SH-SY5Y (cell line): ENCODE measurements at regions not wholly inside any gene's neighbourhood (a gene's known extent, or its start where the extent isn't known, plus 50 kb on each side); places are given as distances from the start of the nearest gene placed in this dataset.

Source experiments
- GATA2 ChIP-seq: IDR thresholded peaks from 2 replicates; pipeline ENCODE4 v1.6.1; 2011; ENCODE audit warnings: mild to moderate bottlenecking, low read depth, low read length
- GATA3 ChIP-seq: IDR thresholded peaks from 2 replicates; pipeline ENCODE4 v1.6.1; 2011; ENCODE audit warnings: low read depth, mild to moderate bottlenecking, low read length, moderate library complexity

DNA sequence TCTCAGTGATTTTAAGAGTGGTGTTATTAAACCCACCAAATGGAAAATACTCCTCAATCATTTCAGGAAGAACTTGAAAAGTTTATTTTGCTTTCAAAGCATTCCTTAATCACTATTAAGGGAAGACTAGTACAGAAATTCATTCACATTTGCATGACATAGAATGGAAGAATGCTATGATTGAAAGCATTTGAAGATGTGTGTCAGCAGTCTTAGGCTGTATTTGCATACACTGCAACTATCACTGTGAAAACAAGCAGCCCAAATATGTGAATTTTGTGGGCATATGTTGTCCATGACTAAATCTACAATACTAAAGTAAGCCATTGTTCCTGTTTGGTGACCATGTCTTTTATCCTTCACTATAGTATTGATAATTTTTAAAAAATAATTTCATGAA lies 95.8 kb downstream of the CNTN3 start:
- no peak for TF ChIP-seq GATA3
- TF ChIP-seq GATA2, result no peak

GRCh38 chr3:74516019-74516418 lies 98.4 kb downstream of the CNTN3 start:
- TF ChIP-seq GATA3 (no peak), GATA2 (no peak)

DNA sequence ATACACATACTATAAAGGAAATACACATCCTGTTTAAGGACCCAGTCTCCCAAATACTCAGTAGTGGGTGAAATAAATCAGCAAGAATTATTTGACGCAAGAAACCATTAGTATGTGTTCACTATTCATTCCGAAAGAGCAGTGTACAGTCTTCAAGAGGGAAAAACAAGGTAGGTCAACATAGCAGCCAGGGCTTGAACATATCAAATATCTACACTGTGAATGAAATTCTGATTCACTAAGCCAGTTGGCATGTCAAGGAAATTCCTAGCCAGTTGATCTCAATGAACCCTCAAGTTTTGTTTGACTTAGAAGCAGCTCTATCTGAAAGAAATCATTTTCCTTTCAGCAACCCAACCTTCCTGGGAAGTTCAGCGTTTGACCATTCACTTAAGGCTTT lies 99.0 kb downstream of the CNTN3 start:
- TF ChIP-seq GATA3 (no peak), GATA2 (no peak)

DNA sequence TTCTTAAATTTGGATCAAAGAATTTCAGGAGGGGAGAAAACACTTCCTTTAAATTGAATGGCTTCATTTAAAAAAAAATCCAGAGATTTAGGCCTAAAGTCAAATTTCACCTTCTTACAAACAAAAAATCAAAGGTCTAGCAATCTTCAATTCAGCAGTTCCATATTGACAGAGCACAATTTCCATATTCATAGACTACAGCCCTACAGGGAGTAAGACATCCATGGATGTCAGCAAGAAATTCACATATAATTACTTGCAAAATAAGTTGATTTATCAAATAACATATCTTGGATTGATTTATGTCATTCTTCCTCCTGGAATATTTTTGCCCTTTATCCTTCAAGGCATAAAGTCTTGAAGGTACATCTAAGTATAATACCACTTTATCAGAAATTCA lies 103.4 kb downstream of the CNTN3 start:
- TF ChIP-seq GATA3 (no peak), GATA2 (no peak)

- TF ChIP-seq GATA3 (no peak), GATA2 (no peak)
These were observed 104.1 kb downstream of the CNTN3 start for GRCh38 chr3:74510261-74510818.

DNA sequence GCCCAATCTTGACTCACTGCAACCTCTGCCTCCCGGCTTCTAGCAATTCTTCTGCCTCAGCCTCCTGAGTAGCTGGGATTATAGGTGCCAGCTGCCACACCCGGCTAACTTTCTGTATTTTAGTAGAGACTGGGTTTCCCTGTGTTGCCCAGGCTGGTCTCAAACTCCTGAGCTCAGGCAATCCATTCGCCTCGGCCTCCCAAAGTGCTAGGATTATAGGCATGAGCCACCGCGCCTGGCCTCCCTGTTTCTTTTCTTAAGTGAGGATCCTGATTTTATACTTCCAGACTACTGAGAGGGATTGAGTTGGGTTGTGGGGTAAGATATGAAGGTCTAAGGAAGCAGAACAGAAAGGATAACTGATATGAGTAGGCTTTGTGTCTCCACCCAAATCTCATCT lies 106.8 kb downstream of the CNTN3 start:
- TF ChIP-seq GATA3 (no peak), GATA2 (no peak)

DNA sequence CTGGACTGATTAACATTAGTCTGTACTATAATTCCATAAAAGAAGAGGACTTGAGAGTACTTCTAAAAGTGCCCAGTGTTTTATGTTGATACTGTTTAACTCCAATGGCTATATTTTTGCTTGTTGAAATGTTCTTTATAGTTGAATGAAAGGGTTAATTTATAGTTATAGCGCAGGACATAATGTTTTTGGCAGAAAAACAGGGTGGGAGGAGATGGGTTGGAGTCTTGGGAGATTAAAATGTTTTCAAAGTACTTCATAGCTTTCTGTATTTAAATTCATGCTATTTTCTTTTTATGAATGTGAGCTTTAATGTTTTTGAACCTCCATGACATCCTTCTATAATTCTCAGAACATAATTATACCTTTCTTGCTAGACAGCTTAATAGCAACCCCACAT lies 108.2 kb downstream of the CNTN3 start:
- TF ChIP-seq GATA2 (no peak), GATA3 (no peak)

DNA sequence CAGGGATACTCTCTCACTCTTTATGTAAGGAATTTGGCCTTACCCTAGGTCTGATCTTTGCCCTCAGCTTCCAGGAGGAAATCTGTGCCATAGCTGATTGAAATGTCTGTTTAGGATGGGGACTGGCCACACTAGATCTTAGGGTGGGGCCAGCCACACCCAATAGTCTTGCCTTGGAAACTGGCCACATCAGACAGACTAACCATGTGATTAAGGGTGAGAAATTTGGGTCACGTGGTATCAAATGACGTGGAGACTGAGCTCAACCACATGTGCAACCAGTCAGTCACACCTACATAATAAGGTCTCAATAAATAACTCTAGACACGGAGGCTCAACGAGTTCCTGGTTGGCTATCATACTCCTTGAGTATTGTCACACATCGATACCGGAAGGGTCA lies 113.5 kb downstream of the CNTN3 start:
- TF ChIP-seq GATA3 (no peak), GATA2 (no peak)

DNA sequence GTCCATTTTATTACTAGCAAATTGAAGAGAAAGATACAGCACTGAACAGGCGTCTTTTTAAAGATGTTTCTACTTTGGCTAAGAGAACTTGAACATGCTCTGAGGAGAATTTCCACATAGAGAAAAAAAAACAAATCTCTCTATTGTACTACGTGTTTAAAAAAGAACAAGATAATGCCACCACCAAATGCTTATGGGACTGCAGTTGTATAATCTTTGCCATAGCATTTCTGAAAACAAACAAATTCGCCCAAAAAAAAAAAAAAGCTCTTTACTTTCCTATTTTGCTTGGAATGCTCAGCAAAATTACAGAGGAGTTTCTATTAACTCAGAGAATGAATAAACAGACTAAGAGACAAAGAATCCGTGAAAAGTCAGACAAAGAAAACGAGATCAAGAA lies 114.2 kb downstream of the CNTN3 start:
- TF ChIP-seq GATA2 (no peak), GATA3 (no peak)

- no peak for TF ChIP-seq GATA2
These were observed 122.6 kb downstream of the CNTN3 start for GRCh38 chr3:74491874-74492273.

- TF ChIP-seq GATA2 (no peak), GATA3 (no peak)
These were observed 125.2 kb downstream of the CNTN3 start for GRCh38 chr3:74489050-74489792.

- no peak for TF ChIP-seq GATA2
- TF ChIP-seq GATA3, result no peak
These were observed 134.5 kb downstream of the CNTN3 start for GRCh38 chr3:74479915-74480314.

GRCh38 chr3:74470313-74470712 lies 144.1 kb downstream of the CNTN3 start:
- TF ChIP-seq GATA3, result no peak
- no peak for TF ChIP-seq GATA2

GRCh38 chr3:74469713-74470112 lies 144.7 kb downstream of the CNTN3 start:
- TF ChIP-seq GATA2, result no peak

DNA sequence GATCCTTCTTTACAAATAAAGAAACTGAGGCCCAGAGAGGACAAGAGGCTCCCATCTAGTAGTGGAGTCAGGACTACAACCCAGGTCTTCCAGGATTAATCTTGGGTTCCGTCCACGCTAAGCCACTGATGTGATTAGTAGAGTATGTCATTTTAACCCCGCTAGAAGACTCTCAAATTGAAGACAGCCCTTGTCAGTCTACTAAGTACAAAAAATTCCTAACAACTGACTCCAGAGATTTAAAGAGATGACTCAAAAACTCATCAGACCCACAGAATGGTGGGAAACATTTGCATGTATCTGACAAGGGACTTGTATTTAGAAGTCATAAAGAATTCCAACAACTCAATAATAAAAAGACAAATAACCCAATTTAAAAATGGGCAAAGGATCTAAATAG lies 145.3 kb downstream of the CNTN3 start:
- TF ChIP-seq GATA3 (no peak), GATA2 (no peak)

DNA sequence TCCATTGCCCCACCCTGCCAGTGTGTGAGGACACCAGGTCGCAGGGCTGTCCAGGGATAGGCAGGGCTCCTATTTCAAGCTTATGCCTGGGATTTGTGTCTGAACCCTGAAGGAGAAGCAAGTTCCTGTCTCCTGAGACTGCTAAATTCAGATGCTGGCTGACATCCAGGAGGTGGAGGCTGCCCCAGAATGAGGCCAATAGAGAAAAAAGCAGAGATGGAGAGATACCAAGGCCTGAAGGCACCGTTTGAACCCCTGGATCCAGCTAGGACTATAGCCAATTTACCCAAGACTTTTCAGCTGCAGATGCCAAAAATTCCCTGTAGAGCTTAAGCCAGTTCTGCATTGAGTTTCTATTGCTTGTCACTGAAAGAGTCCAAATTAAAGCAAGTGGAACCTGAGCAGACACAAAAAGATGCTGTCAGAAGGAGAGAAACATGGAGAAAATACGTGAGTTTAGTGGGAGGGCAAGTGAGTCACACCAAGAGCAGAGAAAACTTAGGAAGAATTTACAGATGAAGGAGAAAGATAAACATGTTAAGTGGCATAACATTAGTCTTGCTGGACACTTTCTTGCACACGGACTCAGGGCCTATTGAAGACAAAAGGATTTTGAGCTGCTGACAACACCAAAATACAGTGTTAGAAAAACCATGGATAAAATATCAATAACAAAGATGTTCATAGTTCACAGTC lies 148.6 kb downstream of the CNTN3 start:
- TF ChIP-seq GATA2, result no peak
- no peak for TF ChIP-seq GATA3
